B cell (primary cell): ENCODE measurements at regions not wholly inside any gene's neighbourhood (a gene's known extent, or its start where the extent isn't known, plus 50 kb on each side); places are given as distances from the start of the nearest gene placed in this dataset.

Source experiments
- ATAC-seq: fragments of 200-7000 bp; cut with Tn5 transposase; one replicate; pipeline ENCODE4 v1.10.0; 2021; ENCODE audit warnings: low read depth, mild to moderate bottlenecking, moderate number of reproducible peaks, moderate library complexity
- CTCF ChIA-PET: fragments of 350-600 bp; sonication (Branson Sonifier 250); formaldehyde crosslinking; loops from one replicate; lab custom pipeline; 2021; ENCODE audit warnings: antibody characterized with exemption, inconsistent platforms; lab: Charles Lee
- POLR2A ChIA-PET: fragments of 350-600 bp; sonication (Branson Sonifier 250); formaldehyde crosslinking; loops from one replicate; lab custom pipeline; 2021; ENCODE audit warnings: antibody characterized with exemption; lab: Charles Lee
- DNase-seq: peaks from one replicate; pipeline ENCODE4 v3.0.0; 2013
- H2AFZ ChIP-seq: 2 replicates; pipeline ENCODE4 v1.6.1; 2012; ENCODE audit warnings: mild to moderate bottlenecking, low read depth, low read length; ENCODE audit not compliant: insufficient read depth, poor library complexity, severe bottlenecking
- H3K27ac ChIP-seq, 2 donors: 1 replicate in 1 of 2; 2 replicates in 1 of 2; pipeline ENCODE4 v1.5.1; 2012 to 2013; ENCODE audit warnings: low read length in 2 of 2, mild to moderate bottlenecking in 2 of 2, moderate library complexity in 1 of 2
- H3K27me3 ChIP-seq, 4 experiments: fragments of 200-600 bp in 1 of 4; sonication (generic) in 1 of 4; replicated peaks in 1 of 4; 1 replicate in 2 of 4; 2 replicates in 2 of 4; pipeline versions ENCODE4 v1.6.1 to v1.7.0; 2013 to 2016; ENCODE audit warnings: low read length in 3 of 4, mild to moderate bottlenecking in 2 of 4, mixed read lengths in 1 of 4, moderate library complexity in 1 of 4; ENCODE audit not compliant: insufficient read depth in 4 of 4, control insufficient read depth in 3 of 4; ENCODE audit errors: control extremely low read depth in 1 of 4
- H3K36me3 ChIP-seq, 2 experiments: replicated peaks in 1 of 2; 1 replicate in 1 of 2; 2 replicates in 1 of 2; pipeline versions ENCODE4 v1.6.1 to v1.7.1; 2013; ENCODE audit warnings: low read length in 1 of 2; ENCODE audit not compliant: insufficient read depth in 2 of 2, control insufficient read depth in 1 of 2; ENCODE audit errors: control extremely low read depth in 1 of 2, extremely low read depth in 1 of 2
- H3K4me1 ChIP-seq, 2 donors: fragments of 200-600 bp in 1 of 2; sonication (generic) in 1 of 2; 1 replicate in 1 of 2; 2 replicates in 1 of 2; pipeline versions ENCODE4 v1.5.1 to v1.6.1; 2013 to 2017; ENCODE audit warnings: low read length in 2 of 2; ENCODE audit not compliant: control insufficient read depth in 2 of 2, insufficient read depth in 2 of 2
- H3K4me2 ChIP-seq: replicated peaks from 2 replicates; pipeline ENCODE3; 2012; ENCODE audit warnings: mild to moderate bottlenecking, low read depth, low read length; ENCODE audit not compliant: poor library complexity, severe bottlenecking
- H3K4me3 ChIP-seq, 5 experiments: fragments of 200-600 bp in 1 of 5; sonication (generic) in 1 of 5; 1 replicate in 3 of 5; 2 replicates in 2 of 5; pipeline versions ENCODE4 v1.5.1 to v1.7.0; 2011 to 2016; ENCODE audit warnings: low read length in 4 of 5, mild to moderate bottlenecking in 4 of 5, low read depth in 2 of 5, control low read depth in 1 of 5, moderate library complexity in 1 of 5; ENCODE audit not compliant: insufficient read depth in 1 of 5; ENCODE audit errors: control extremely low read depth in 1 of 5, extremely low read depth in 1 of 5
- H3K79me2 ChIP-seq: fragments of 200-600 bp; sonication (generic); one replicate; pipeline ENCODE4 v1.6.0; 2016; ENCODE audit warnings: low read length; ENCODE audit not compliant: control insufficient read depth, insufficient read depth
- H3K9ac ChIP-seq: fragments of 200-600 bp; sonication (generic); 2 replicates; pipeline ENCODE4 v1.6.1; 2017; ENCODE audit warnings: mild to moderate bottlenecking, low read length, moderate library complexity
- H3K9me3 ChIP-seq, 3 donors: one replicate each; pipeline versions ENCODE4 v1.6.1 to v1.7.1; 2013; ENCODE audit warnings: low read length in 2 of 3; ENCODE audit not compliant: control insufficient read depth in 2 of 3, insufficient read depth in 1 of 3; ENCODE audit errors: control extremely low read depth in 1 of 3
- H4K20me1 ChIP-seq: 2 replicates; pipeline ENCODE4 v1.6.0; 2012; ENCODE audit warnings: mild to moderate bottlenecking, low read length; ENCODE audit not compliant: insufficient read depth, control insufficient read depth, poor library complexity, severe bottlenecking
- H3K27ac Mint-ChIP-seq: one replicate; pipeline ENCODE4 v1.8.0; 2021; ENCODE audit warnings: mixed read lengths
- H3K27me3 Mint-ChIP-seq: one replicate; pipeline ENCODE4 v1.8.0; 2021; ENCODE audit warnings: mixed read lengths
- H3K4me1 Mint-ChIP-seq: one replicate; pipeline ENCODE4 v1.8.0; 2021; ENCODE audit warnings: mixed read lengths
- H3K4me3 Mint-ChIP-seq: one replicate; pipeline ENCODE4 v1.8.0; 2021; ENCODE audit warnings: mixed read lengths
- H3K9me3 Mint-ChIP-seq: one replicate; pipeline ENCODE4 v1.8.0; 2022; ENCODE audit warnings: mixed read lengths; ENCODE audit not compliant: insufficient read depth
- EZH2 ChIP-seq: IDR thresholded peaks from 2 replicates; pipeline ENCODE4 v1.6.1; 2012; ENCODE audit warnings: borderline replicate concordance, low read depth, mild to moderate bottlenecking, moderate library complexity, low read length; ENCODE audit not compliant: insufficient read depth, poor library complexity, severe bottlenecking
- WGBS: methylation state at CpG from one replicate; pipeline ENCODE4 v1.1.5; 2013; ENCODE audit warnings: missing lambda C conversion rate; ENCODE audit not compliant: insufficient coverage; 5-methylcytosine and 5-hydroxymethylcytosine counted together
- intact Hi-C: fragments of 100-400 bp; cut with micrococcal nuclease; formaldehyde crosslinking; loops from one replicate; pipeline ENCODE4 v1.10.0; 2022
- TF ChIP-seq, protein P1 (sequence below): fragments of 200-600 bp; IDR thresholded peaks from one replicate; pipeline ENCODE4 v1.8.0; 2022; ENCODE audit warnings: antibody characterized with exemption, mild to moderate bottlenecking

DNA sequence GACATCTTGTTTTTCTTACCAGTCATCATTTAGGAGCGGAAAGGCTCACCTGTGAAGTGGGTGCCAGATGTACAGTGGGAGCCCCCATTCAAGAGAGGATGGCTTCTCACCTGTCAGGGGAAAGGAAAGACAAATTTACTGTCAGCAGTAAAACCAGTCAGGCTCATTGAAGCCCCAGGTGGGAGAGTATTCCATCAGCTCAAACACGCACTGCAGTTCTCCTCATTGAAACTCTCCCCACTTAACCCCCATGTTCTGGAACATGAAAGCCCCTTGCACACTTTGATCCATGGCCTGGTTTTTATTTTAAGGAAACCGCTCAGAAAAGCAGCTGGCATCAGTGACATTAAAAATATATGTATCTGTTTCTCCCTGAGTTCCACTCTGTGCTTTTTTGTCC, 401.1 kb upstream of the ZNF507 start:
- Histone ChIP-seq H3K9ac (no peak overlapping the region), H3K36me3 (no peaks in the 10 kb centered on the region), H3K4me3 (no peak overlapping the region), H3K4me1 (no peaks in the 10 kb centered on the region), H4K20me1 (no peaks in the 10 kb centered on the region), H3K79me2 (no peaks in the 10 kb centered on the region), H2AFZ (no peak overlapping the region), H3K27me3 (no peaks in the 10 kb centered on the region), H3K27ac (no peak overlapping the region), H3K4me2 (no peak overlapping the region), H3K9me3 (peaks cover 0 to 18% (median 0%) of the 10 kb centered on the region in 3 donors)
- H3K4me3 Mint-ChIP-seq = no peak overlapping the region
- H3K27me3 Mint-ChIP-seq = no peaks in the 10 kb centered on the region
- no peak overlapping the region for H3K27ac Mint-ChIP-seq
- WGBS = 92% methylated on average over 2 of the region's 3 CpGs
- DNase-seq = no peak
- ChIA-PET POLR2A (no interaction called here), CTCF (no interaction called here)
- no peaks in the 10 kb centered on the region for H3K4me1 Mint-ChIP-seq
- ATAC-seq = no peak
- intact Hi-C loops = no loop called here
- TF ChIP-seq, protein P1, sequence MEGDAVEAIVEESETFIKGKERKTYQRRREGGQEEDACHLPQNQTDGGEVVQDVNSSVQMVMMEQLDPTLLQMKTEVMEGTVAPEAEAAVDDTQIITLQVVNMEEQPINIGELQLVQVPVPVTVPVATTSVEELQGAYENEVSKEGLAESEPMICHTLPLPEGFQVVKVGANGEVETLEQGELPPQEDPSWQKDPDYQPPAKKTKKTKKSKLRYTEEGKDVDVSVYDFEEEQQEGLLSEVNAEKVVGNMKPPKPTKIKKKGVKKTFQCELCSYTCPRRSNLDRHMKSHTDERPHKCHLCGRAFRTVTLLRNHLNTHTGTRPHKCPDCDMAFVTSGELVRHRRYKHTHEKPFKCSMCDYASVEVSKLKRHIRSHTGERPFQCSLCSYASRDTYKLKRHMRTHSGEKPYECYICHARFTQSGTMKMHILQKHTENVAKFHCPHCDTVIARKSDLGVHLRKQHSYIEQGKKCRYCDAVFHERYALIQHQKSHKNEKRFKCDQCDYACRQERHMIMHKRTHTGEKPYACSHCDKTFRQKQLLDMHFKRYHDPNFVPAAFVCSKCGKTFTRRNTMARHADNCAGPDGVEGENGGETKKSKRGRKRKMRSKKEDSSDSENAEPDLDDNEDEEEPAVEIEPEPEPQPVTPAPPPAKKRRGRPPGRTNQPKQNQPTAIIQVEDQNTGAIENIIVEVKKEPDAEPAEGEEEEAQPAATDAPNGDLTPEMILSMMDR = no peak
- no peak for TF ChIP-seq EZH2
- peaks cover 5% of the 10 kb centered on the region for H3K9me3 Mint-ChIP-seq

- CTCF ChIA-PET = no interaction called here
- no peak for ATAC-seq
- no peaks in the 10 kb centered on the region for H3K9me3 Mint-ChIP-seq
- H3K27me3 Mint-ChIP-seq = no peaks in the 10 kb centered on the region
- no peak overlapping the region for H3K4me2 ChIP-seq
- no peaks in the 10 kb centered on the region for H3K36me3 ChIP-seq
- H4K20me1 ChIP-seq = no peaks in the 10 kb centered on the region
- intact Hi-C loops = no loop called here
- POLR2A ChIA-PET = no interaction called here
- no peak overlapping the region for H3K9ac ChIP-seq
- no peak overlapping the region for H3K4me3 ChIP-seq
- H3K79me2 ChIP-seq = no peaks in the 10 kb centered on the region
- no peak for TF ChIP-seq EZH2
- TF ChIP-seq, protein P1 = no peak
- peaks cover 0 to 14% (median 0%) of the 10 kb centered on the region in 3 donors for H3K9me3 ChIP-seq
- no peak overlapping the region for H3K27ac Mint-ChIP-seq
- 30% methylated on average over 4 of the region's 4 CpGs for WGBS
- no peak overlapping the region for H3K27ac ChIP-seq
- no peak for DNase-seq
- H3K27me3 ChIP-seq = no peaks in the 10 kb centered on the region
- H3K4me1 Mint-ChIP-seq = no peaks in the 10 kb centered on the region
- no peak overlapping the region for H2AFZ ChIP-seq
- H3K4me1 ChIP-seq = no peaks in the 10 kb centered on the region
- no peak overlapping the region for H3K4me3 Mint-ChIP-seq
Measured at GRCh38 chr19:31946491-31946890, 398.9 kb upstream of the ZNF507 start.
